Gastrocnemius medialis (tissue), 4 donors: ENCODE measurements at regions not wholly inside any gene's neighbourhood (a gene's known extent, or its start where the extent isn't known, plus 50 kb on each side); places are given as distances from the start of the nearest gene placed in this dataset.

Source experiments
- ATAC-seq, 2 donors: fragments of 150-250 bp; one replicate each; pipeline ENCODE4 v1.9.1; 2016
- DNase-seq, 2 donors: peaks; one replicate each; pipeline ENCODE4 v3.0.0-alpha.2; 2019
- H3K27ac ChIP-seq, 4 donors: fragments of 200-600 bp; sonication (generic); 1 replicate in 1 of 4; 2 replicates in 3 of 4; pipeline ENCODE4 v1.5.1; 2016 to 2018; ENCODE audit warnings: mild to moderate bottlenecking in 2 of 4, moderate library complexity in 1 of 4
- H3K27me3 ChIP-seq, 3 donors: fragments of 200-600 bp; sonication (generic) in 2 of 3; 1 replicate in 1 of 3; 2 replicates in 2 of 3; pipeline versions ENCODE4 v1.5.1 to v1.6.0; 2016 to 2019; ENCODE audit warnings: mild to moderate bottlenecking in 1 of 3, moderate library complexity in 1 of 3
- H3K36me3 ChIP-seq, 2 donors: fragments of 200-600 bp; sonication (generic) in 1 of 2; one replicate each; pipeline ENCODE4 v1.5.1; 2017 to 2018
- H3K4me1 ChIP-seq, 2 donors: fragments of 200-600 bp; sonication (generic) in 1 of 2; one replicate each; pipeline ENCODE4 v1.5.1; 2016 to 2017; ENCODE audit warnings: mild to moderate bottlenecking in 2 of 2
- H3K4me3 ChIP-seq, 4 donors: fragments of 200-600 bp; sonication (generic) in 3 of 4; 1 replicate in 1 of 4; 2 replicates in 3 of 4; pipeline ENCODE4 v1.5.1; 2016 to 2019; ENCODE audit warnings: mild to moderate bottlenecking in 2 of 4
- H3K9me3 ChIP-seq, 3 donors: fragments of 200-600 bp; sonication (generic) in 2 of 3; 1 replicate in 1 of 3; 2 replicates in 2 of 3; pipeline ENCODE4 v1.5.1; 2016 to 2019
- CTCF ChIP-seq, 5 experiments: fragments of 450-650 bp in 3 of 5; fragments of 200-600 bp in 2 of 5; sonication (generic) in 2 of 5; IDR thresholded peaks in 4 of 5; conservative IDR thresholded peaks in 1 of 5; 1 replicate in 4 of 5; 2 replicates in 1 of 5; pipeline ENCODE4 v1.5.1; 2016 to 2019; ENCODE audit warnings: antibody characterized with exemption in 5 of 5, mild to moderate bottlenecking in 3 of 5, moderate library complexity in 3 of 5
- POLR2A ChIP-seq, 2 donors: fragments of 450-650 bp; IDR thresholded peaks; one replicate each; pipeline ENCODE4 v1.6.1; 2017; ENCODE audit warnings: antibody characterized with exemption in 2 of 2, mild to moderate bottlenecking in 2 of 2, moderate library complexity in 2 of 2
- in situ Hi-C, 4 donors: fragments of 200-750 bp; cut with MboI; loops; one replicate each; pipeline versions ENCODE4 v1.15.0 to v1.8.0; 2017; ENCODE audit warnings: low sequenced_read_pairs in 4 of 4
- intact Hi-C: fragments of 100-400 bp; cut with DNase I; formaldehyde crosslinking; loops from one replicate; pipeline ENCODE4 v1.15.1; 2023; ENCODE audit warnings: low total_unique reads

DNA sequence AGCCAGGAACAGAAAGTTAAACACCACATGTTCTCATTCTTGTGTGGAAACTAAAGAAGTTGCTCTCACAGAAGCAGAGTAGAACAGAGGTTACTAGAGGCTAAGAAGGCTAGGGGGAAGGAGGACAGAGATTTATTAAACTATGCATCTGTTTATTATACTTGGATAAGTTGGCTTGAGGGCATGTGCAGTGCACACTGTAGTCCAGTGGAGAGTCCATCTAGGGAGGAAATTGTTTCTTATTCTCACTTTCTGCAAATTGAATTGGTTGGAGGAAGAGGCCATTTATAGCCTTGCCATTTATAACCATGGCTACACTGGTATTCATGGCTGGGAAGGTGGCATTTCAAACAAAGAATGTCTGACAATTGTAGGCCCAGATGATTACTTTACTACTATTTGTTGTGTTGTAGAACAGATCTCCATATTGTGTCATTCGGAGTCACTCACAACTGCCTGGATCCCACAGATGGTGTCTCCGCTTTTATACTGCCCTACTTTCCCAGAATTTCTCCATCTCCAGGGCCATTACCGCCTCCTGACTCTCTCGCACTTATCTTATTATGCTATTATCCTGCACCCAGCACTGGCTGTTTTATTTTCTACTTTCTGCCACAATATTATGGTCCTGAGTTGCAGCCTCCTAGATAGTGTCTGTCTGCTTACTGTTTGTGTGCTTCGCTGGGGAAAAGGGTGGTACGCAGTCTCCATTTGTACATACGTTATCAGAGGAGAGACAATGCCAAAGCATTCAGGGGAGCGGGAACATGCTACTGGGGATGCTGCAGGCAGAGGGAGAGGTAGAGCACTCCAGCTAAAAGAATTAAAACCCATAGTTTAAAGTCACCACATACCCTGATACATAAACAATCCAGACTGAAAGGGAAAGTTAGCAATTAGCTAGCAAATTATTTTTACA lies 169.3 kb upstream of the BLID start:
- H3K9me3 ChIP-seq: no peaks in the 10 kb centered on the region
- no peaks in the 10 kb centered on the region for H3K36me3 ChIP-seq
- H3K4me3 ChIP-seq: no peak overlapping the region
- no peaks in the 10 kb centered on the region for H3K27me3 ChIP-seq
- in situ Hi-C loops (no loop called here), intact Hi-C loops (no loop called here)
- H3K4me1 ChIP-seq: peaks cover 4 to 9% of the 10 kb centered on the region in 2 donors
- H3K27ac ChIP-seq: no peak overlapping the region
- DNase-seq: no peak
- no peak for ATAC-seq
- TF ChIP-seq CTCF (IDR thresholded peaks at IDR 0.05 in 4 of 5, conservative IDR thresholded peaks at IDR 0.05 in 1 of 5): no peak
- TF ChIP-seq POLR2A (IDR thresholded peaks at IDR 0.05): no peak

DNA sequence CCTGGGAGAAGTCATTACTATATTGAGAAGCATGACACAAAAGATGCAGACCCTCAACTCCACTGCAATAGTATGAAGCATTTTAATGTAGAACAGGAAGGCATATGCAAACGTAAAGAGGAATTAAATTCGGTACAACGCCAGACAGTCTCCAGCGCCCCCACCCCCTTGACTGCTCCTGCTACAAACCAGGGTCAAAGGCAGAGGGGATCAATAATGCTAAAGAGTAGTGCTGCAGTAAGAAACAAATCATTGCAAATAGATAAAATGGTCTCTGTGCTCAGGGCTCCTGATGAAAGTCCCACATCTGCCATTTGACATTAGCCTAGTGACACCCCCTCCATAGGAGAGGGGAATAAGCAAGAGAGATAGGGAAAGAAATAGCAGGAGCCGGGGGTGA lies 164.9 kb upstream of the BLID start:
- DNase-seq: no peak
- no peak for TF ChIP-seq POLR2A (IDR thresholded peaks at IDR 0.05)
- no peak for TF ChIP-seq CTCF (IDR thresholded peaks at IDR 0.05 in 4 of 5, conservative IDR thresholded peaks at IDR 0.05 in 1 of 5)
- peaks cover 4 to 9% of the 10 kb centered on the region in 2 donors for H3K4me1 ChIP-seq
- H3K27ac ChIP-seq: no peak overlapping the region
- no peak overlapping the region for H3K4me3 ChIP-seq
- in situ Hi-C loops: no loop called here
- no peaks in the 10 kb centered on the region for H3K27me3 ChIP-seq
- no peaks in the 10 kb centered on the region for H3K9me3 ChIP-seq
- H3K36me3 ChIP-seq: no peaks in the 10 kb centered on the region
- intact Hi-C loops: no loop called here
- no peak for ATAC-seq

DNA sequence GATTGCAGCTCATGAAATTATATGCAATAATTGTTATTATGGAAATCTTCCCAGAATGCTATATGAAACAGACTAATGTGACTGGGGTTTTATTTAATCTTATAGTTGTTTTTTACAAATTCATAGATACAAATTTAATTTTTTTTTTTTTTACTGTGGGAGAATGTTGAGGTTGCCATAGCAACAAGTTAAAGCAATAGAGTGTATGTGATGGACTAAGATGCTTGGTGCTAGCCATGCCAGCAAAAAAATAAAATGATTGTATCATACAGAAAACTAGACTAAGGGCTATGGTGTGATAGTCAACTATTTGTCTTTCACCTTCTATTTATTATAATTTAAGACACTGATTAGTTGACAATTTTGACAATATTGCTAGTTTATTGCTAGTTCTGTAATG lies 163.2 kb upstream of the BLID start:
- no peak for ATAC-seq
- in situ Hi-C loops: no loop called here
- no peak overlapping the region for H3K4me3 ChIP-seq
- no peaks in the 10 kb centered on the region for H3K36me3 ChIP-seq
- H3K27ac ChIP-seq: no peak overlapping the region
- no peak for DNase-seq
- H3K9me3 ChIP-seq: no peaks in the 10 kb centered on the region
- intact Hi-C loops: no loop called here
- no peaks in the 10 kb centered on the region for H3K27me3 ChIP-seq
- TF ChIP-seq CTCF (IDR thresholded peaks at IDR 0.05 in 4 of 5, conservative IDR thresholded peaks at IDR 0.05 in 1 of 5): no peak
- no peak for TF ChIP-seq POLR2A (IDR thresholded peaks at IDR 0.05)
- peaks cover 4 to 9% of the 10 kb centered on the region in 2 donors for H3K4me1 ChIP-seq

GRCh38 chr11:122277493-122277892 lies 161.5 kb upstream of the BLID start:
- no peak for DNase-seq
- no peak for ATAC-seq
- H3K27ac ChIP-seq: no peak overlapping the region
- no peak overlapping the region for H3K4me3 ChIP-seq
- H3K4me1 ChIP-seq: peaks cover 4 to 9% of the 10 kb centered on the region in 2 donors
- no peak for TF ChIP-seq CTCF (IDR thresholded peaks at IDR 0.05 in 4 of 5, conservative IDR thresholded peaks at IDR 0.05 in 1 of 5)
- TF ChIP-seq POLR2A (IDR thresholded peaks at IDR 0.05): no peak
- H3K27me3 ChIP-seq: no peaks in the 10 kb centered on the region
- in situ Hi-C loops: no loop called here
- no peaks in the 10 kb centered on the region for H3K9me3 ChIP-seq
- intact Hi-C loops: no loop called here
- H3K36me3 ChIP-seq: no peaks in the 10 kb centered on the region
